H1 (cell line): ENCODE measurements at regions not wholly inside any gene's neighbourhood (a gene's known extent, or its start where the extent isn't known, plus 50 kb on each side); places are given as distances from the start of the nearest gene placed in this dataset.

Experiments used
- CTBP2 ChIP-seq: IDR thresholded peaks from 2 replicates; pipeline ENCODE4 v1.7.0; 2011; ENCODE audit warnings: borderline replicate concordance, mild to moderate bottlenecking, moderate library complexity, mixed read lengths, low read length; ENCODE audit not compliant: insufficient read depth, insufficient read length

- TF ChIP-seq CTBP2, result no peak
These were observed 339.7 kb downstream of the NUAK1 start (continued) for GRCh38 chr12:105799103-105799502.
